H1 (cell line): ENCODE measurements at regions not wholly inside any gene's neighbourhood (a gene's known extent, or its start where the extent isn't known, plus 50 kb on each side); places are given as distances from the start of the nearest gene placed in this dataset.

ENCODE experiments used
- CTCF ChIA-PET: fragments of 300-600 bp; sonication (Branson Sonifier 250); formaldehyde crosslinking; loops from one replicate; lab custom pipeline; 2021; ENCODE audit not compliant: partially characterized antibody; lab: Charles Lee
- POLR2A ChIA-PET: fragments of 300-600 bp; sonication (Branson Sonifier 250); formaldehyde crosslinking; loops from one replicate; lab custom pipeline; 2021; ENCODE audit warnings: inconsistent platforms; ENCODE audit not compliant: partially characterized antibody; lab: Charles Lee
- DNase-seq, 2 experiments: peaks; one replicate each; pipeline versions ENCODE4 v3.0.0 to v3.0.0-alpha.2; 2010 to 2022; ENCODE audit warnings: low spot score in 2 of 2, low read depth in 1 of 2, mixed read lengths in 1 of 2
- FAIRE-seq: peaks from 2 replicates; lab custom pipeline; 2011; peaks lifted over from hg19 to GRCh38; lab: Jason Lieb, UNC
- H2AFZ ChIP-seq: 2 replicates; pipeline ENCODE4 v1.8.1; 2012; ENCODE audit warnings: low read length, inconsistent platforms
- H2AK5ac ChIP-seq: 2 replicates; pipeline ENCODE4 v1.6.1; 2013; ENCODE audit warnings: low read depth, low read length
- H2BK120ac ChIP-seq: replicated peaks from 2 replicates; pipeline ENCODE3; 2013; ENCODE audit warnings: low read depth, low read length, inconsistent platforms
- H2BK12ac ChIP-seq: 2 replicates; pipeline ENCODE4 v1.6.1; 2013; ENCODE audit warnings: low read depth, low read length
- H2BK15ac ChIP-seq: 2 replicates; pipeline ENCODE4 v1.6.1; 2013; ENCODE audit warnings: low read length
- H2BK20ac ChIP-seq: 2 replicates; pipeline ENCODE4 v1.6.1; 2013; ENCODE audit warnings: low read length
- H2BK5ac ChIP-seq: 2 replicates; pipeline ENCODE4 v1.6.1; 2013; ENCODE audit warnings: low read depth, low read length
- H3K14ac ChIP-seq: 2 replicates; pipeline ENCODE4 v1.6.1; 2013; ENCODE audit warnings: inconsistent platforms; ENCODE audit not compliant: insufficient read length
- H3K18ac ChIP-seq: 2 replicates; pipeline ENCODE4 v1.6.1; 2013; ENCODE audit warnings: low read length; ENCODE audit errors: extremely low read depth
- H3K23ac ChIP-seq: 2 replicates; pipeline ENCODE4 v1.6.1; 2013; ENCODE audit warnings: inconsistent platforms; ENCODE audit not compliant: insufficient read length
- H3K23me2 ChIP-seq: 2 replicates; pipeline ENCODE4 v1.6.1; 2013; ENCODE audit warnings: low read depth, low read length
- H3K27ac ChIP-seq: 2 replicates; pipeline ENCODE4 v1.6.1; 2011; ENCODE audit warnings: low read depth, low read length, inconsistent platforms
- H3K27me3 ChIP-seq, 4 experiments: replicated peaks in 1 of 4; 1 replicate in 1 of 4; 2 replicates in 3 of 4; pipeline versions ENCODE4 v1.6.1 to v1.8.1; 2011 to 2013; ENCODE audit warnings: low read length in 3 of 4, mild to moderate bottlenecking in 3 of 4, inconsistent platforms in 2 of 4, mixed read lengths in 2 of 4, moderate library complexity in 1 of 4; ENCODE audit not compliant: control insufficient read depth in 3 of 4, insufficient read depth in 3 of 4; ENCODE audit errors: extremely low read depth in 1 of 4
- H3K36me3 ChIP-seq, 4 experiments: 2 replicates each; pipeline versions ENCODE4 v1.6.1 to v1.8.1; 2011 to 2013; ENCODE audit warnings: mild to moderate bottlenecking in 4 of 4, low read length in 3 of 4, moderate library complexity in 2 of 4, control low read depth in 1 of 4, inconsistent platforms in 1 of 4; ENCODE audit not compliant: insufficient read depth in 4 of 4, control insufficient read depth in 2 of 4
- H3K4ac ChIP-seq: replicated peaks from 2 replicates; pipeline ENCODE3; 2013; ENCODE audit warnings: low read length, low read depth, mixed read lengths, inconsistent platforms; ENCODE audit not compliant: insufficient read length
- H3K4me1 ChIP-seq, 4 experiments: replicated peaks in 1 of 4; 1 replicate in 1 of 4; 2 replicates in 3 of 4; pipeline versions ENCODE4 v1.6.1 to v1.8.1; 2011 to 2013; ENCODE audit warnings: low read length in 3 of 4, inconsistent platforms in 2 of 4, mixed read lengths in 1 of 4; ENCODE audit not compliant: insufficient read depth in 4 of 4, control insufficient read depth in 3 of 4
- H3K4me2 ChIP-seq, 2 experiments: 2 replicates each; pipeline versions ENCODE4 v1.6.1 to v1.8.1; 2011 to 2013; ENCODE audit warnings: low read depth in 2 of 2, low read length in 2 of 2, control low read depth in 1 of 2, inconsistent platforms in 1 of 2, mild to moderate bottlenecking in 1 of 2; ENCODE audit not compliant: insufficient read depth in 1 of 2
- H3K4me3 ChIP-seq, 4 experiments: fragments of 200-600, 300-600 bp in 1 of 4; sonication (generic), shearing (Covaris generic), sonication (Bioruptor Twin) in 1 of 4; 2 replicates each; pipeline versions ENCODE4 v1.5.1 to v1.8.1; 2011 to 2016; ENCODE audit warnings: low read length in 4 of 4, low read depth in 3 of 4, control low read depth in 2 of 4, inconsistent platforms in 2 of 4, mild to moderate bottlenecking in 2 of 4, mixed read lengths in 1 of 4, moderate library complexity in 1 of 4; ENCODE audit not compliant: insufficient read depth in 2 of 4; ENCODE audit errors: extremely low read depth in 1 of 4
- H3K56ac ChIP-seq: replicated peaks from 2 replicates; pipeline ENCODE3; 2013; ENCODE audit warnings: low read depth, mild to moderate bottlenecking, mixed read lengths, low read length, inconsistent platforms; ENCODE audit not compliant: insufficient read length
- H3K79me1 ChIP-seq: 2 replicates; pipeline ENCODE4 v1.6.1; 2013; ENCODE audit warnings: low read depth, low read length, control low read depth
- H3K79me2 ChIP-seq, 2 experiments: 2 replicates each; pipeline versions ENCODE4 v1.6.1 to v1.8.1; 2012 to 2013; ENCODE audit warnings: low read length in 2 of 2, mild to moderate bottlenecking in 2 of 2, inconsistent platforms in 1 of 2; ENCODE audit not compliant: insufficient read depth in 2 of 2, control insufficient read depth in 1 of 2
- H3K9ac ChIP-seq, 4 experiments: replicated peaks in 1 of 4; 1 replicate in 1 of 4; 2 replicates in 3 of 4; pipeline versions ENCODE4 v1.6.1 to v1.8.1; 2011 to 2013; ENCODE audit warnings: low read depth in 3 of 4, low read length in 3 of 4, control low read depth in 2 of 4, mild to moderate bottlenecking in 2 of 4, moderate library complexity in 2 of 4, inconsistent platforms in 1 of 4; ENCODE audit errors: extremely low read depth in 1 of 4
- H3K9me3 ChIP-seq, 2 experiments: 2 replicates each; pipeline versions ENCODE4 v1.6.1 to v1.8.1; 2012 to 2013; ENCODE audit warnings: mild to moderate bottlenecking in 2 of 2, moderate library complexity in 2 of 2, control low read depth in 1 of 2, inconsistent platforms in 1 of 2, low read depth in 1 of 2, low read length in 1 of 2, mixed read lengths in 1 of 2; ENCODE audit not compliant: insufficient read depth in 2 of 2
- H4K20me1 ChIP-seq, 2 experiments: replicated peaks in 1 of 2; 2 replicates each; pipeline versions ENCODE3 to v1.8.1; 2011 to 2013; ENCODE audit warnings: inconsistent platforms in 2 of 2, low read length in 2 of 2, mild to moderate bottlenecking in 1 of 2; ENCODE audit not compliant: insufficient read depth in 2 of 2, control insufficient read depth in 1 of 2
- H4K5ac ChIP-seq: 2 replicates; pipeline ENCODE4 v1.6.1; 2013; ENCODE audit warnings: low read length, low read depth, mixed read lengths, inconsistent platforms; ENCODE audit not compliant: insufficient read length
- H4K8ac ChIP-seq: 2 replicates; pipeline ENCODE4 v1.8.0; 2013; ENCODE audit warnings: mild to moderate bottlenecking, moderate library complexity, low read length, inconsistent platforms; ENCODE audit not compliant: insufficient read depth; ENCODE audit errors: extremely low read depth
- H4K91ac ChIP-seq: replicated peaks from 2 replicates; pipeline ENCODE3; 2013; ENCODE audit warnings: low read length, mixed read lengths, inconsistent platforms; ENCODE audit not compliant: insufficient read length
- CHD1 ChIP-seq: IDR thresholded peaks from 2 replicates; pipeline ENCODE4 v1.6.1; 2012; ENCODE audit warnings: low read depth, low read length, improper control_type of control experiment
- CHD2 ChIP-seq: IDR thresholded peaks from 2 replicates; pipeline ENCODE4 v1.6.1; 2012; ENCODE audit warnings: low read length, improper control_type of control experiment
- CTCF ChIP-seq, 3 experiments: IDR thresholded peaks; 1 replicate in 2 of 3; 2 replicates in 1 of 3; pipeline versions ENCODE4 v1.5.1 to v1.6.1; 2011; ENCODE audit warnings: low read length in 3 of 3, mild to moderate bottlenecking in 3 of 3, inconsistent platforms in 2 of 3, low read depth in 1 of 3, moderate library complexity in 1 of 3; ENCODE audit not compliant: insufficient read depth in 1 of 3; ENCODE audit errors: control extremely low read depth in 1 of 3
- HDAC2 ChIP-seq, 2 experiments: fragments of 300-600 bp in 1 of 2; sonication (generic) in 1 of 2; IDR thresholded peaks; 2 replicates each; pipeline ENCODE4 v1.6.1; 2011 to 2012; ENCODE audit warnings: low read depth in 2 of 2, low read length in 2 of 2, mild to moderate bottlenecking in 2 of 2, moderate library complexity in 2 of 2, borderline replicate concordance in 1 of 2, inconsistent platforms in 1 of 2
- NRF1 ChIP-seq: IDR thresholded peaks from 2 replicates; pipeline ENCODE4 v1.6.1; 2011; ENCODE audit warnings: mild to moderate bottlenecking, low read depth, low read length, improper control_type of control experiment
- POLR2A ChIP-seq, 2 experiments: IDR thresholded peaks; 1 replicate in 1 of 2; 2 replicates in 1 of 2; pipeline ENCODE4 v1.6.1; 2011; ENCODE audit warnings: low read depth in 2 of 2, low read length in 2 of 2, mild to moderate bottlenecking in 2 of 2; ENCODE audit errors: control extremely low read depth in 1 of 2
- POU5F1 ChIP-seq: IDR thresholded peaks from 2 replicates; pipeline ENCODE4 v1.6.1; 2011; ENCODE audit warnings: low read depth, mild to moderate bottlenecking, low read length, moderate library complexity
- RAD21 ChIP-seq, 2 experiments: IDR thresholded peaks in 1 of 2; conservative IDR thresholded peaks in 1 of 2; 2 replicates each; pipeline ENCODE4 v1.6.1; 2011; ENCODE audit warnings: low read depth in 2 of 2, low read length in 2 of 2, improper control_type of control experiment in 1 of 2, inconsistent platforms in 1 of 2, mild to moderate bottlenecking in 1 of 2, moderate library complexity in 1 of 2
- RNF2 ChIP-seq: fragments of 200-900, 300-1000 bp; sonication (generic); IDR thresholded peaks from 2 replicates; pipeline ENCODE4 v1.7.1; 2016; ENCODE audit warnings: borderline replicate concordance, low read depth, mild to moderate bottlenecking, antibody characterized with exemption, low read length; ENCODE audit not compliant: poor library complexity, severe bottlenecking; ENCODE audit errors: missing control alignments
- SIX5 ChIP-seq: IDR thresholded peaks from 2 replicates; pipeline ENCODE4 v1.6.1; 2011; ENCODE audit warnings: mild to moderate bottlenecking, low read depth, low read length
- SP2 ChIP-seq: IDR thresholded peaks from 2 replicates; pipeline ENCODE4 v1.6.1; 2012; ENCODE audit warnings: mild to moderate bottlenecking, low read length, inconsistent platforms
- TCF12 ChIP-seq: IDR thresholded peaks from 2 replicates; pipeline ENCODE4 v1.6.1; 2011; ENCODE audit warnings: low read depth, mild to moderate bottlenecking, low read length
- WGBS, 2 experiments: shearing (Covaris generic) in 1 of 2; methylation state at CpG; one replicate each; pipeline versions ENCODE4 v1.1.6 to v1.1.7; 2013 to 2015; ENCODE audit warnings: low lambda C conversion rate in 2 of 2, mixed read lengths in 2 of 2, inconsistent platforms in 1 of 2, low coverage in 1 of 2, missing lambda C conversion rate in 1 of 2; ENCODE audit not compliant: insufficient replicate concordance in 2 of 2, insufficient coverage in 1 of 2, insufficient read length in 1 of 2; ENCODE audit errors: extremely low coverage in 1 of 2, missing lambda C conversion rate in 1 of 2; 5-methylcytosine and 5-hydroxymethylcytosine counted together

- Histone ChIP-seq H2BK15ac (no peak overlapping the region), H4K20me1 (no peaks in the 10 kb centered on the region), H2BK120ac (no peak overlapping the region), H3K27me3 (no peaks in the 10 kb centered on the region), H2BK20ac (no peak overlapping the region), H4K8ac (no peak overlapping the region), H3K79me2 (no peaks in the 10 kb centered on the region), H3K23me2 (no peaks in the 10 kb centered on the region), H4K91ac (no peak overlapping the region), H2AFZ (no peak overlapping the region), H3K9ac (no peak overlapping the region), H3K27ac (no peak overlapping the region), H4K5ac (no peak overlapping the region), H3K23ac (no peak overlapping the region), H3K56ac (no peak overlapping the region), H2BK5ac (no peak overlapping the region), H3K4me1 (peaks cover 0 to 12% (median 4%) of the 10 kb centered on the region in 4 experiments; a peak in 3 of 7 replicates), H2AK5ac (no peak overlapping the region), H3K4ac (no peak overlapping the region), H3K4me2 (no peak overlapping the region), H2BK12ac (no peak overlapping the region), H3K4me3 (no peak overlapping the region), H3K36me3 (no peaks in the 10 kb centered on the region), H3K18ac (no peak overlapping the region), H3K14ac (no peak overlapping the region), H3K9me3 (no peaks in the 10 kb centered on the region), H3K79me1 (no peaks in the 10 kb centered on the region)
- CTCF ChIA-PET = interaction anchor here (1.4 to 1.5 kb wide), 2 partner anchors 12 to 376 kb away, joined by 3 read pairs; no protein-coding TSS in a partner anchor
- DNase-seq = no peak
- POLR2A ChIA-PET = no interaction called here
- FAIRE-seq = no peak
- 89% methylated on average over 5 of the region's 5 CpGs; no CpG with 5 or more reads in 1 of the 2 experiments for WGBS, 2 experiments
- TF ChIP-seq HDAC2 (IDR thresholded peaks at IDR 0.05; ENCODE audit: borderline replicate concordance in 1 of 2, low read depth in 2 of 2, low read length in 2 of 2) = no peak
- TF ChIP-seq RAD21 (IDR thresholded peaks at IDR 0.05 in 1 of 2, conservative IDR thresholded peaks at IDR 0.05 in 1 of 2; ENCODE audit: low read depth in 2 of 2, low read length in 2 of 2) = no peak
- no peak for TF ChIP-seq SIX5
- TF ChIP-seq CHD1 = no peak
- no peak for TF ChIP-seq POLR2A (IDR thresholded peaks at IDR 0.05; ENCODE audit: control extremely low read depth in 1 of 2, low read depth in 2 of 2, low read length in 2 of 2)
- TF ChIP-seq POU5F1 = no peak
- TF ChIP-seq SP2 = no peak
- TF ChIP-seq TCF12 = no peak
- no peak for TF ChIP-seq CTCF (IDR thresholded peaks at IDR 0.05; ENCODE audit: control extremely low read depth in 1 of 3, insufficient read depth in 1 of 3, low read depth in 1 of 3, low read length in 3 of 3)
- no peak for TF ChIP-seq RNF2
- no peak for TF ChIP-seq NRF1
- no peak for TF ChIP-seq CHD2
Observed at GRCh38 chr12:13586361-13586760, 389.8 kb downstream of the EMP1 start.
